CD4-positive, alpha-beta T cell treated with Interleukin-15 for 1 hour (primary cell): ENCODE measurements at regions not wholly inside any gene's neighbourhood (a gene's known extent, or its start where the extent isn't known, plus 50 kb on each side); places are given as distances from the start of the nearest gene placed in this dataset.
"Not testable (repeated sequence)": the region's sequence is repeated elsewhere in the genome, so short reads cannot be mapped to it uniquely, and the experiment has no call there.

Experiments
- DNase-seq: peaks from one replicate; pipeline ENCODE4 v3.0.0-alpha.2; 2020

- not testable (repeated sequence) for DNase-seq
Observed at GRCh38 chr2:220823590-220823989, 748.5 kb downstream of the EPHA4 start.

- no peak for DNase-seq
Observed at GRCh38 chr2:220833446-220833845, 738.7 kb downstream of the EPHA4 start.

GRCh38 chr2:220835583-220835982 is 736.5 kb downstream of the EPHA4 start:
- DNase-seq: no peak

- DNase-seq: no peak
Observed at GRCh38 chr2:220837226-220837625, 734.9 kb downstream of the EPHA4 start.

- no peak for DNase-seq
Observed at GRCh38 chr2:220842901-220843665, 729.0 kb downstream of the EPHA4 start.

- no peak for DNase-seq
Observed at GRCh38 chr2:220845766-220846273, 726.3 kb downstream of the EPHA4 start.

GRCh38 chr2:220847006-220847405 is 725.1 kb downstream of the EPHA4 start:
- DNase-seq: no peak

GRCh38 chr2:220847589-220847988 is 724.5 kb downstream of the EPHA4 start:
- DNase-seq: no peak

GRCh38 chr2:220849433-220849832 is 722.7 kb downstream of the EPHA4 start:
- DNase-seq: no peak

GRCh38 chr2:220850116-220850515 is 722.0 kb downstream of the EPHA4 start:
- no peak for DNase-seq

- no peak for DNase-seq
Observed at GRCh38 chr2:220855296-220855695, 716.8 kb downstream of the EPHA4 start.

GRCh38 chr2:220856486-220856885 is 715.6 kb downstream of the EPHA4 start:
- DNase-seq: no peak

- no peak for DNase-seq
Observed at GRCh38 chr2:220857368-220857767, 714.7 kb downstream of the EPHA4 start.

- no peak for DNase-seq
Observed at GRCh38 chr2:220858101-220858500, 714.0 kb downstream of the EPHA4 start.

- DNase-seq: no peak
Observed at GRCh38 chr2:220871909-220872308, 700.2 kb downstream of the EPHA4 start.

- no peak for DNase-seq
Observed at GRCh38 chr2:220876080-220876824, 695.9 kb downstream of the EPHA4 start.

- no peak for DNase-seq
Observed at GRCh38 chr2:220877491-220877890, 694.6 kb downstream of the EPHA4 start.

GRCh38 chr2:220877897-220878296 is 694.2 kb downstream of the EPHA4 start:
- no peak for DNase-seq

- DNase-seq: no peak
Observed at GRCh38 chr2:220880623-220881596, 691.2 kb downstream of the EPHA4 start.

GRCh38 chr2:220882507-220882906 is 689.6 kb downstream of the EPHA4 start:
- no peak for DNase-seq

- no peak for DNase-seq
Observed at GRCh38 chr2:220885593-220885992, 686.5 kb downstream of the EPHA4 start.

GRCh38 chr2:220887271-220887870 is 684.7 kb downstream of the EPHA4 start:
- DNase-seq: no peak
